Body of pancreas (tissue), 4 donors: ENCODE measurements at regions not wholly inside any gene's neighbourhood (a gene's known extent, or its start where the extent isn't known, plus 50 kb on each side); places are given as distances from the start of the nearest gene placed in this dataset.

ENCODE experiments used
- ATAC-seq: fragments of 150-250 bp; one replicate; pipeline ENCODE4 v1.9.1; 2016
- DNase-seq, 4 donors: peaks; one replicate each; pipeline ENCODE4 v3.0.0-alpha.2; 2019
- H3K27ac ChIP-seq, 4 donors: fragments of 200-600 bp; sonication (generic); 1 replicate in 3 of 4; 2 replicates in 1 of 4; pipeline versions ENCODE4 v1.5.1 to v1.6.1; 2016 to 2019; ENCODE audit warnings: mild to moderate bottlenecking in 1 of 4, mixed read lengths in 1 of 4, moderate library complexity in 1 of 4
- H3K27me3 ChIP-seq, 2 donors: fragments of 200-600 bp; sonication (generic); one replicate each; pipeline ENCODE4 v1.6.0; 2016; ENCODE audit warnings: mild to moderate bottlenecking in 1 of 2
- H3K36me3 ChIP-seq, 2 donors: fragments of 200-600 bp; sonication (generic); replicated peaks in 1 of 2; 2 replicates each; pipeline ENCODE4 v1.5.1; 2016; ENCODE audit warnings: low read depth in 2 of 2; ENCODE audit not compliant: insufficient read depth in 1 of 2
- H3K4me1 ChIP-seq: fragments of 200-600 bp; sonication (generic); one replicate; pipeline ENCODE4 v1.6.0; 2016
- H3K4me3 ChIP-seq, 2 donors: fragments of 200-600 bp; sonication (generic); 1 replicate in 1 of 2; 2 replicates in 1 of 2; pipeline ENCODE4 v1.5.1; 2016 to 2019
- H3K9me3 ChIP-seq, 3 donors: fragments of 200-600 bp; sonication (generic); 1 replicate in 2 of 3; 2 replicates in 1 of 3; pipeline ENCODE4 v1.5.1; 2016
- CTCF ChIP-seq, 7 experiments: fragments of 450-650 bp in 4 of 7; fragments of 200-600 bp in 3 of 7; sonication (generic) in 3 of 7; IDR thresholded peaks; one replicate each; pipeline ENCODE4 v1.5.1; 2016 to 2019; ENCODE audit warnings: antibody characterized with exemption in 7 of 7
- POLR2A ChIP-seq, 3 donors: fragments of 450-650 bp; IDR thresholded peaks; one replicate each; pipeline ENCODE4 v1.6.1; 2016; ENCODE audit warnings: antibody characterized with exemption in 3 of 3, mild to moderate bottlenecking in 2 of 3
- WGBS, 2 donors: methylation state at CpG; one replicate each; pipeline ENCODE4 v1.1.5; 2017; 5-methylcytosine and 5-hydroxymethylcytosine counted together
- intact Hi-C: fragments of 100-400 bp; cut with DNase I; formaldehyde crosslinking; loops from one replicate; pipeline ENCODE4 v1.15.1; 2023

- peaks cover 9% of the 10 kb centered on the region for H3K4me1 ChIP-seq
- TF ChIP-seq CTCF (IDR thresholded peaks at IDR 0.05) (no peak), POLR2A (IDR thresholded peaks at IDR 0.05) (no peak)
- DNase-seq (no peak), ATAC-seq (no peak)
- H3K4me3 ChIP-seq, result no peak overlapping the region
- H3K27me3 ChIP-seq, result no peaks in the 10 kb centered on the region
- 95 to 96% methylated on average over 6 to 7 of the region's 7 CpGs for WGBS, 2 donors
- intact Hi-C loops, result no loop called here
- H3K27ac ChIP-seq, result no peak overlapping the region
- H3K9me3 ChIP-seq, result no peaks in the 10 kb centered on the region
- no peaks in the 10 kb centered on the region for H3K36me3 ChIP-seq
Measured at GRCh38 chr13:40098246-40098645, 442.8 kb downstream of the COG6 start.

- Histone ChIP-seq H3K4me1 (no peaks in the 10 kb centered on the region), H3K4me3 (no peak overlapping the region), H3K9me3 (no peaks in the 10 kb centered on the region), H3K36me3 (no peaks in the 10 kb centered on the region), H3K27ac (no peak overlapping the region), H3K27me3 (no peaks in the 10 kb centered on the region)
- intact Hi-C loops, result no loop called here
- TF ChIP-seq CTCF (IDR thresholded peaks at IDR 0.05) (no peak), POLR2A (IDR thresholded peaks at IDR 0.05) (no peak)
- DNase-seq (no peak), ATAC-seq (no peak)
- 81 to 85% methylated on average over 3 of the region's 3 CpGs for WGBS, 2 donors
Measured at GRCh38 chr13:40101708-40102359, 446.4 kb downstream of the COG6 start.

GRCh38 chr13:40102360-40102727 lies 446.9 kb downstream of the COG6 start:
- no peak for ATAC-seq
- no peak overlapping the region for H3K4me3 ChIP-seq

GRCh38 chr13:40102854-40103253 lies 447.4 kb downstream of the COG6 start:
- Histone ChIP-seq H3K27me3 (no peaks in the 10 kb centered on the region), H3K4me3 (no peak overlapping the region), H3K4me1 (no peaks in the 10 kb centered on the region), H3K27ac (no peak overlapping the region), H3K9me3 (no peaks in the 10 kb centered on the region), H3K36me3 (no peaks in the 10 kb centered on the region)
- 87 to 95% methylated on average over 7 to 9 of the region's 9 CpGs for WGBS, 2 donors
- DNase-seq (no peak), ATAC-seq (no peak)
- no peak for TF ChIP-seq CTCF (IDR thresholded peaks at IDR 0.05)
- TF ChIP-seq POLR2A (IDR thresholded peaks at IDR 0.05), result no peak
- intact Hi-C loops, result no loop called here

More at GRCh38 chr13:40102360-40102727, 446.9 kb downstream of the COG6 start:
- H3K27me3 ChIP-seq, result no peaks in the 10 kb centered on the region
- WGBS, 2 donors, result 92 to 94% methylated on average over 3 of the region's 3 CpGs
- no peak overlapping the region for H3K27ac ChIP-seq
- intact Hi-C loops, result no loop called here
- H3K4me1 ChIP-seq, result no peaks in the 10 kb centered on the region
- H3K36me3 ChIP-seq, result no peaks in the 10 kb centered on the region
- TF ChIP-seq POLR2A (IDR thresholded peaks at IDR 0.05) (no peak), CTCF (IDR thresholded peaks at IDR 0.05) (no peak)
- no peaks in the 10 kb centered on the region for H3K9me3 ChIP-seq
- no peak for DNase-seq

- TF ChIP-seq CTCF (IDR thresholded peaks at IDR 0.05) (no peak), POLR2A (IDR thresholded peaks at IDR 0.05) (no peak)
- 81 to 84% methylated on average over 4 of the region's 4 CpGs for WGBS, 2 donors
- no peaks in the 10 kb centered on the region for H3K36me3 ChIP-seq
- no peaks in the 10 kb centered on the region for H3K9me3 ChIP-seq
- DNase-seq (no peak), ATAC-seq (no peak)
- H3K27ac ChIP-seq, result no peak overlapping the region
- intact Hi-C loops, result no loop called here
- no peaks in the 10 kb centered on the region for H3K27me3 ChIP-seq
- no peak overlapping the region for H3K4me3 ChIP-seq
- no peaks in the 10 kb centered on the region for H3K4me1 ChIP-seq
Measured at GRCh38 chr13:40103864-40104263, 448.4 kb downstream of the COG6 start.
